H1 (cell line): ENCODE measurements at regions not wholly inside any gene's neighbourhood (a gene's known extent, or its start where the extent isn't known, plus 50 kb on each side); places are given as distances from the start of the nearest gene placed in this dataset.

Source experiments
- BCL11A ChIP-seq, 2 experiments: IDR thresholded peaks; one replicate each; pipeline ENCODE4 v1.6.1; 2011; ENCODE audit warnings: low read depth in 2 of 2, low read length in 2 of 2, mild to moderate bottlenecking in 2 of 2
- CBX8 ChIP-seq: fragments of 300-800, 300-1000 bp; sonication (generic); IDR thresholded peaks from 2 replicates; pipeline ENCODE4 v1.7.1; 2016; ENCODE audit warnings: low read depth, low read length, borderline replicate concordance
- CTBP2 ChIP-seq: IDR thresholded peaks from 2 replicates; pipeline ENCODE4 v1.7.0; 2011; ENCODE audit warnings: borderline replicate concordance, mild to moderate bottlenecking, moderate library complexity, mixed read lengths, low read length; ENCODE audit not compliant: insufficient read depth, insufficient read length
- E2F6 ChIP-seq: IDR thresholded peaks from 2 replicates; pipeline ENCODE4 v1.6.1; 2012; ENCODE audit warnings: inconsistent platforms
- SP2 ChIP-seq: IDR thresholded peaks from 2 replicates; pipeline ENCODE4 v1.6.1; 2012; ENCODE audit warnings: mild to moderate bottlenecking, low read length, inconsistent platforms

DNA sequence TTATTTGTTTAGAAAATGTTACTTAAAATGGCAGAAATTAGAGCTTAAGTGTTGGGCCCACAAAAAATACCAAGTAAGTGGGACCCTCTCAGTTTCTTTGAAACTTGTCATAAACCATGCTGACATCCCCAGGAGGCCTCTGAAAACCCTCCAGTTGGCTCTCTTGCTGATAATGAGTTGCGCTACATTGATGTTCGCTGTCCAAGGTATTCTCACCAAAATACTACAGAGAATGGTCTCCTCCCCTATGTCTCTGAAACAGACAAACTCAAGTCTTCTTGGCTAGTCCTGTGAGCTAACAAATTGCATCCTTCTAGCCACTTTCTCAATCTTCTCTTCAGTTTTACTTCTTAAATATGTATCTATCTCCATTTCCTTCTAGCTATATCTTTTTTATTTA, 669.4 kb downstream of the IRS1 start (continued):
- TF ChIP-seq E2F6 (no peak), SP2 (no peak), CBX8 (no peak), BCL11A (IDR thresholded peaks at IDR 0.05; ENCODE audit: low read depth in 2 of 2, low read length in 2 of 2) (no peak), CTBP2 (no peak)
